PFSK-1 (cell line): ENCODE measurements at regions not wholly inside any gene's neighbourhood (a gene's known extent, or its start where the extent isn't known, plus 50 kb on each side); places are given as distances from the start of the nearest gene placed in this dataset.

ENCODE experiments used
- FOXP2 ChIP-seq: optimal IDR thresholded peaks from 2 replicates; pipeline ENCODE3; 2011; ENCODE audit warnings: borderline replicate concordance, control low read depth, inconsistent platforms; ENCODE audit not compliant: insufficient read depth; ENCODE audit errors: extremely low read length, extremely low read depth
- POLR2AphosphoS5 ChIP-seq: IDR thresholded peaks from 2 replicates; pipeline ENCODE4 v1.6.1; 2012; ENCODE audit warnings: low read depth, mild to moderate bottlenecking, control low read depth, low read length, moderate library complexity
- SIN3A ChIP-seq: IDR thresholded peaks from 2 replicates; pipeline ENCODE4 v1.6.1; 2012; ENCODE audit warnings: mild to moderate bottlenecking, low read length, moderate library complexity, borderline replicate concordance; ENCODE audit not compliant: insufficient read depth
- TAF1 ChIP-seq: IDR thresholded peaks from 2 replicates; pipeline ENCODE4 v1.6.1; 2012; ENCODE audit warnings: low read length, control low read depth, borderline replicate concordance; ENCODE audit not compliant: insufficient read depth
- TF ChIP-seq, protein P1 (sequence below), 2 experiments: IDR thresholded peaks; 2 replicates each; pipeline versions ENCODE4 v1.6.1 to v1.8.0; 2011 to 2012; ENCODE audit warnings: low read depth in 2 of 2, low read length in 2 of 2, control low read depth in 1 of 2, inconsistent platforms in 1 of 2, mild to moderate bottlenecking in 1 of 2, moderate library complexity in 1 of 2; ENCODE audit not compliant: insufficient read depth in 1 of 2

DNA sequence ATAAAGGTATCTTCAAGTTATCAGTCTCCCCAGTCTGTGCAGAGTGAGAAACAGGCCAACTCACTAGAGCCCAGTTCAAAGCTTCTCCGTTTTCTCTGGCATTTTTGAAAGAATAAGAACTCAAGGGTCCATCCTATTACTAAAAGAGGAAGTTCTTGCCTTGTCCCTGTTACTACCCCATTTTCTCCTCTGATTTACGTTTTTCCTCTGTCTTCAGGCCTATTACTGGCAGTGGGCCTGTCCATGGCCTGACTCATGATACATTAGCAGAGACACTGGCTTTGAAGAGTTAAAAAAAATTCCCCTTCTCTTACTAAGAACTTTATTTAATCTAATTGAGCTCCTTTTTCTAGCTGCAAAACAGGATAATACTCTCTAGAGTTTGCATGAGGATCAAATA lies 624.0 kb upstream of the KLF4 start:
- TF ChIP-seq, protein P1, sequence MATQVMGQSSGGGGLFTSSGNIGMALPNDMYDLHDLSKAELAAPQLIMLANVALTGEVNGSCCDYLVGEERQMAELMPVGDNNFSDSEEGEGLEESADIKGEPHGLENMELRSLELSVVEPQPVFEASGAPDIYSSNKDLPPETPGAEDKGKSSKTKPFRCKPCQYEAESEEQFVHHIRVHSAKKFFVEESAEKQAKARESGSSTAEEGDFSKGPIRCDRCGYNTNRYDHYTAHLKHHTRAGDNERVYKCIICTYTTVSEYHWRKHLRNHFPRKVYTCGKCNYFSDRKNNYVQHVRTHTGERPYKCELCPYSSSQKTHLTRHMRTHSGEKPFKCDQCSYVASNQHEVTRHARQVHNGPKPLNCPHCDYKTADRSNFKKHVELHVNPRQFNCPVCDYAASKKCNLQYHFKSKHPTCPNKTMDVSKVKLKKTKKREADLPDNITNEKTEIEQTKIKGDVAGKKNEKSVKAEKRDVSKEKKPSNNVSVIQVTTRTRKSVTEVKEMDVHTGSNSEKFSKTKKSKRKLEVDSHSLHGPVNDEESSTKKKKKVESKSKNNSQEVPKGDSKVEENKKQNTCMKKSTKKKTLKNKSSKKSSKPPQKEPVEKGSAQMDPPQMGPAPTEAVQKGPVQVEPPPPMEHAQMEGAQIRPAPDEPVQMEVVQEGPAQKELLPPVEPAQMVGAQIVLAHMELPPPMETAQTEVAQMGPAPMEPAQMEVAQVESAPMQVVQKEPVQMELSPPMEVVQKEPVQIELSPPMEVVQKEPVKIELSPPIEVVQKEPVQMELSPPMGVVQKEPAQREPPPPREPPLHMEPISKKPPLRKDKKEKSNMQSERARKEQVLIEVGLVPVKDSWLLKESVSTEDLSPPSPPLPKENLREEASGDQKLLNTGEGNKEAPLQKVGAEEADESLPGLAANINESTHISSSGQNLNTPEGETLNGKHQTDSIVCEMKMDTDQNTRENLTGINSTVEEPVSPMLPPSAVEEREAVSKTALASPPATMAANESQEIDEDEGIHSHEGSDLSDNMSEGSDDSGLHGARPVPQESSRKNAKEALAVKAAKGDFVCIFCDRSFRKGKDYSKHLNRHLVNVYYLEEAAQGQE (IDR thresholded peaks at IDR 0.05; ENCODE audit: insufficient read depth in 1 of 2, low read depth in 2 of 2, low read length in 2 of 2), result no peak
- TF ChIP-seq FOXP2, result no peak
- TF ChIP-seq SIN3A, result no peak
- no peak for TF ChIP-seq POLR2AphosphoS5
- no peak for TF ChIP-seq TAF1

DNA sequence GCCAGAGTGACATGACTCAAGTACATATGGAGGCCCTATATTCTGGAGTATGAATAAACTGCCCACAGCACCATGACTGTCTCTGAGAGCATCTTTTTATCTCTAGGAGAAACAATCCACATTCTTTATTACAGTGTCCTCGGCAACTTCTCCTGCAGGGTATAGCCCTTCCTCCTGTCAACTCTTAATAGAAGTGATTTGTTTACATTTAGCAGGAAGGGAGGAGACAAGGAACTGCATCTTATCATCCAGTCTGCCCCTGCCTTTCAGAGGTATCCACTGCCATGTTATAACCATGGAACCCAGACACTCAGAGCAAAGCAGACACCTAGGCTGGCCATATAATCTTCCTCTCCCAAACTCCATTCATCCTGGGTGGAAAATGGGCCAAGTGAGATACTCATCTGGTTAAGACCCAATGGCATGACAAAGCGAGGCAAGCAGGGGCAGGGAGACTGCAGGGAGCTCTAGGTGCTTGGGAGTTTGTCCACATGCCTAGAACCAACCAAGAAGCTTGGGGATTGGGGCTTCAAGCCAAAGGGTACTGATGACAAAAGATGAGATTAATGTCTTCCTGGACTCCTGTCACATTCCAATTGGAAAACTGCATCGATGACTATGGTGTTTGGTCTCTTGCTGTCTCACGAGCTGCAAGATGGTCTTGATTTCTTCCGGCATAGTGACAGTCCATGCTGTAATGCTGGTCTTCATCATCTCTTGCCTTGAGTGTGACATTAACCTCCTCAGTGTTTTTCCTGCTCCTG lies 620.5 kb upstream of the KLF4 start:
- TF ChIP-seq, protein P1 (IDR thresholded peaks at IDR 0.05; ENCODE audit: insufficient read depth in 1 of 2, low read depth in 2 of 2, low read length in 2 of 2), result no peak
- TF ChIP-seq POLR2AphosphoS5 (no peak), TAF1 (no peak), SIN3A (no peak), FOXP2 (no peak)

DNA sequence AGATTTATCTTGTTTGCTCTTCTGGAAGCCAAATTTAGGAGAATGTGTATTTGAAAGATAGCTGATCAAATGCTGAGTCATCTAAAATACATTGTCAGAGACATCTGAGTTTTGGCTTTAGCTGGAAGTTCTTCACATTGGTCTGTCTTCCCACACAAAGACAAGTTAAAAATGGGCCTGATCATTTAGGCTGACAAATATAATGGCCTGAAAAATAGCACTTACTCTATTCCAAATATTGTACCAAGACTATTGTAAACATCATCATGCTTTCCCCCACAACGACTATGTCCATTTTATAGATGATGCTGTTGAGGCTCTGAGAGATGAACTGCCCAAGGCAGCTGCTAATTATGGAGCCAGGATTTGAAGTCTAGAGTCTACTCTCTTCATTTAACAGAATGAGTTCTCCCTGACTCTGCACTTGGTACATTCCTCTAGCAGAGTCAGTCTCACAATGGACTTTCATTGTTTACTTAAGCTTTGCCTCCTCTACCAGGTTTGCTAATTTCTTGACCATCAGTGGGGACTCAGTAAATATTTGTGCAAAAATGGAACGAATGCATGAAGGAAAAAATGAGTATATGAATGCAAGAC lies 619.4 kb upstream of the KLF4 start:
- no peak for TF ChIP-seq FOXP2
- TF ChIP-seq TAF1, result no peak
- TF ChIP-seq, protein P1 (IDR thresholded peaks at IDR 0.05; ENCODE audit: insufficient read depth in 1 of 2, low read depth in 2 of 2, low read length in 2 of 2), result no peak
- TF ChIP-seq SIN3A, result no peak
- TF ChIP-seq POLR2AphosphoS5, result no peak

DNA sequence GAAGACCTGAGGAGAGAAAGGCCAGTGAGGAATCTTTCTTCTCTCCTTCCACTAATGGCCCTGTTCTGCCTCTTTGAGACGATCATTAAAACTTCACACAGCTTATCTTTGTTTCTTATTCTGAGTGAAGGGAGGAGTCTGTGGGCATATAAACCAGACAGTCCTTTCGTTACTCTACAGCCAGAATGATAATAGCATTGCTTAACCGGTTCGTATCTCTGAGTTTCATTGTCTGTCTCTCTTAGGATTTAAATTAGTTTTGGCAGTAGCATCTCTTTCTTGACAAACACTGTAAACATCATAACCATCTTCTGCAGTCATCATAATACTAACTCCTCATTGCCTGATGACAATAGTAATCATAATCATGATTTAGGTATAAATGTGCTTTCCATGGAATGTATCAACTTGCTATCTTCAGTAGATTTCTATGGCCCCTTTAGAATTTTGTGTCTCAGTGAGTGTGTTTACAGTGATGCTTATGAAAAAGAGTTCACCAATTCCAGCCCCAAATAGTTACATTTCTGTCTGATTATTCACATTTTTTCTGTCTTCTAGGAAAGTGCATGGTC lies 618.8 kb upstream of the KLF4 start:
- TF ChIP-seq, protein P1 (IDR thresholded peaks at IDR 0.05; ENCODE audit: insufficient read depth in 1 of 2, low read depth in 2 of 2, low read length in 2 of 2), result no peak
- TF ChIP-seq SIN3A, result no peak
- TF ChIP-seq TAF1, result no peak
- no peak for TF ChIP-seq FOXP2
